Right ventricle myocardium superior (tissue), 1 donor: ENCODE measurements at regions not wholly inside any gene's neighbourhood (a gene's known extent, or its start where the extent isn't known, plus 50 kb on each side); places are given as distances from the start of the nearest gene placed in this dataset.
"Not testable (repeated sequence)": the region's sequence is repeated elsewhere in the genome, so short reads cannot be mapped to it uniquely, and the experiment has no call there.

Experiments used
- ATAC-seq: fragments of 200-7000 bp; cut with Tn5 transposase; one replicate; pipeline ENCODE4 v1.9.1; 2020; ENCODE audit warnings: mild to moderate bottlenecking; ENCODE audit not compliant: poor library complexity
- DNase-seq: peaks from one replicate; pipeline ENCODE4 v3.0.0-alpha.2; 2020
- intact Hi-C: fragments of 100-400 bp; cut with DNase I; formaldehyde crosslinking; loops from one replicate; pipeline ENCODE4 v1.11.2; 2022
- donor health status: DM: no; HTN: yes; CAD: no; lungs with severe emphysema.

GRCh38 chr7:149930374-149931068, 56.8 kb downstream of the ATP6V0E2 start:
- intact Hi-C loops, DNase-seq: not testable (repeated sequence)
- peak; percentile 81 for ATAC-seq

GRCh38 chr7:149933776-149934175, 60.0 kb downstream of the ATP6V0E2 start:
- intact Hi-C loops: not testable (repeated sequence)

DNA sequence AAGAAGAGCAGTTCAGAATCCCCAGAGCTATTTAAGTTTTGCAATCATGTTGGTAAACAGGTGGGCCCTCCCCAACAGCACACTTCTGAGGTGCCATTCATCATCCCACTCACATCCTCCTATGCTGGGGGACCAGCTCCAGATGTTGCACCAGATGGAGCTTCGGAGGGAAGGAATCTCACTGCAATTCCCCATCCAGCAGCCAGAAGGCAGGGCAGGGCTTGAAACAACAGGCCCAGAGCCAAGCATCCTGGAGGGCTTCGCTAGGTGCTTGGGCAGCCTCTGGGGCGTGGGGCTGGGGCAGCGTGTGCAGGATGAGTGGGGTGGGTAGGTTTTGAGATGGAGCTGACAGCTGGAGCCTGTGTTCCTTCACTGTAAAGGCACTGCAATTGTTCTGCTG, 73.6 kb downstream of the ATP6V0E2 start:
- DNase-seq, ATAC-seq, intact Hi-C loops: not testable (repeated sequence)

More at GRCh38 chr7:149933776-149934175, 60.0 kb downstream of the ATP6V0E2 start:
- DNase-seq, ATAC-seq: not testable (repeated sequence)

DNA sequence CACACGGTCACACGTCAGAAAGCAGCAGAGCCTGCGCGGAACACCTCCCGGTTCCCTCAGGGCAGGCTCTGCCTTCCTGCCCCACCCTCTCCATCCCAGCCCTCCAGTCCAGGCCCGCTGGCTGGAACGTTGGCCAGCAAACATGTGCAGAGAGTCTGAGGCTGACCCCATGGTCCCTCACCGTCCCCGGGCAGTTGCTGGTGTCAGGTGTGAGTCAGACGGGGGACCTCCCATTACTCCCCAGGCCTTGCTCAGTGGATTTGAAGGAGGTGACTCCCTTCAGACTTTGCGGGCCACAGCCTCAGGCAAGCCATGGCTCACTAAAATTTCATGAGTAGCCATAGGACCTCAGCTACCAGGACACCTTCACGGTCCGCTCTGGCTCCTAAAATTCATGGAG, 74.7 kb downstream of the ATP6V0E2 start:
- ATAC-seq, DNase-seq, intact Hi-C loops: not testable (repeated sequence)

DNA sequence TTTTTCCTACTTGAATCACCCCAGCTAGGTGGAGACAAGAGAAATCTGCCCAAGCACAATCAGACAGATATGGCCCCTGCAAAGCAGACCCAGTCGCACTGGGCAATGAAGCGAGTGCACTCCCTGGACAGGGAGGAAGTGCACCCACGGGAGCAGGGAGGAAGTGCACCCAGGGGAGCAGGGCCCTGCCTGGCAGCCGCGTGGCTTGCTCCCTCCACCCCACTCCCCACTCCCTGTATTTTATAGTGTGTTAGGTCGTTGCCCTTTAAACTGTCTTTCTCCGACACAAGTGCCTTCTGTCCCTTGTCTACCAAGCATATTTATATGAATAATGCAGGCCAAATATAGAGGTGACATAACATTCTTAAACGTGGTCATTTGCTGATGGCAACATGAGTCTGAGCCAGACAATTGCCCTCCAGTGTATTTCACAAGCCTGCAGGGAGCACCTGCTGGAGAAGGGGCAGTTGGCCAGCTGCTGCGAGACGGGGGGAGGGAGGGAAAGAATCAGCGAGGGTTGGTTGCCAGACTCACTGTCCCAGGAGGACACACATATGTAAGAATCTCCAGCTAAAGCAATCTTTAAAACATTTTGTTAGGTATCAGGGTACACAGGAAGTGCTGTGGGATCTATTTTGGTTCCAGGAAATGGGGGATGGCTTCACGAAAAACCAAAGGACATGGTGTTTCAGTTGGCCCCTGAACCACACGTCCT, 76.3 kb downstream of the ATP6V0E2 start:
- not testable (repeated sequence) for DNase-seq
- peak; percentile 56 for ATAC-seq

GRCh38 chr7:149950578-149950924, 76.8 kb downstream of the ATP6V0E2 start:
- DNase-seq, ATAC-seq, intact Hi-C loops: not testable (repeated sequence)

More for the DNA sequence above, 76.3 kb downstream of the ATP6V0E2 start:
- intact Hi-C loops: not testable (repeated sequence)

DNA sequence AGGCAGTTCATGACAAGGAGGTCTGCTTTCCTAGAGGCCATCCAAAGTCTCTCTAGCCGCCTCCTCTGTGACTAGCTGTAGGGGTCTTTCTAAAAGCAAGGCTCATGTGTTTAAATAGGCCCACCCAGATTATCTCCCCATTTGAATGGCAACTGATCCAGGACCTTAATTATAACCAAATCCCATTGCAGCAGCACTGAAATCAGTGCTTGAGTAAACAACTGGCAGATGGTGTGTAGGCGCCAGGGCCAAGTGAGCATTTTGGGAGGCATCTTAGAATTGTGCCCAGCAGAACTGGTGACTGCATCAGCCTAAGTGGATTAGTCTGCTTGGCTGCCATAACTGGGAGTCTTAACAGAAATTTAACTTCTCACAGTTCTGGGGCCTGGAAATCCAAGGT, 77.8 kb downstream of the ATP6V0E2 start:
- ATAC-seq, intact Hi-C loops, DNase-seq: not testable (repeated sequence)

- DNase-seq, intact Hi-C loops, ATAC-seq: not testable (repeated sequence)
Measured at GRCh38 chr7:149958880-149959279, 85.1 kb downstream of the ATP6V0E2 start.

DNA sequence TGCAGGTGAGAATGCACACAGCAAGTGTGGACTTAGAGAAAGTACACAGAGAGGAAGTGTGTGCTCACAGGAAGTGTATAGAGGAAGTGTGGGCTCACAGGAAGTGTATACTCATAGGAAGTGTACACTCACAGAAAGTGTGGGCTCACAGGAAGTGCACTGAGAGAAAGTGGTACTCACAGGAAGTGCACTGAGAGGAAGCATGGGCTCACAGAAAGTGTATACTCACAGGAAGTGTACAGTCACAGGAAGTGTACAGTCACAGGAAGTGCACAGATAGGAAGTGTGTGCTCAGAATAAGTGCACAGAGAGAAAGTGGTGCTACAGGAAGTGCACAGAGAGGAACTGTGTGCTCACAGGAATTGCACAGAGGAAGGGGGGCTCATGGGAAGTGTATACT, 87.1 kb downstream of the ATP6V0E2 start:
- DNase-seq, ATAC-seq, intact Hi-C loops: not testable (repeated sequence)

- intact Hi-C loops, ATAC-seq, DNase-seq: not testable (repeated sequence)
Measured at GRCh38 chr7:149961878-149962277, 88.1 kb downstream of the ATP6V0E2 start.

GRCh38 chr7:149962685-149963319, 89.0 kb downstream of the ATP6V0E2 start:
- DNase-seq, intact Hi-C loops: not testable (repeated sequence)
- ATAC-seq: peak; percentile 52

DNA sequence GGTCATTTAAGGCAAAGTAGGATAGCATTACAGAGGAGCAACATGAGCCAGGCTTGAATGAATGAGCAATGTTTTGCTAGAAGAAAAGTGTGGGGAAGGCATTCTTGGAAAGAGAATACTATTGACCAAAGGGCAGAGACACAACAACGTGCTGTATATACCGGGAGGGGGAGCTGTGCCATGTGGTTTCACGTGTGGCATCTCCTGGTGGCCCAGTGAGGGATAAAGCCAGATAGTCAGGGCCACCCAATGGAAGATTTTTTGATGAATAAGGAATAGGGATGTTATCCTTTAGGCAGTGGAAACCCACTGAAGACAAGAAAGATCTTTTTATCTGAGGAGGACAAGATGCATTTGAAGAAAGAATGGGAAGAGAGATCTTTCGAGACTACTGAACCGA, 90.2 kb downstream of the ATP6V0E2 start:
- ATAC-seq, intact Hi-C loops: not testable (repeated sequence)

GRCh38 chr7:149966444-149966843, 92.7 kb downstream of the ATP6V0E2 start:
- ATAC-seq, intact Hi-C loops, DNase-seq: not testable (repeated sequence)

More for the DNA sequence above, 90.2 kb downstream of the ATP6V0E2 start:
- not testable (repeated sequence) for DNase-seq

GRCh38 chr7:149972977-149973376, 99.2 kb downstream of the ATP6V0E2 start:
- DNase-seq, intact Hi-C loops, ATAC-seq: not testable (repeated sequence)

- DNase-seq, ATAC-seq, intact Hi-C loops: not testable (repeated sequence)
Measured at GRCh38 chr7:149973681-149974080, 99.9 kb downstream of the ATP6V0E2 start.

- DNase-seq, intact Hi-C loops, ATAC-seq: not testable (repeated sequence)
Measured at GRCh38 chr7:149975608-149976007, 101.8 kb downstream of the ATP6V0E2 start.

DNA sequence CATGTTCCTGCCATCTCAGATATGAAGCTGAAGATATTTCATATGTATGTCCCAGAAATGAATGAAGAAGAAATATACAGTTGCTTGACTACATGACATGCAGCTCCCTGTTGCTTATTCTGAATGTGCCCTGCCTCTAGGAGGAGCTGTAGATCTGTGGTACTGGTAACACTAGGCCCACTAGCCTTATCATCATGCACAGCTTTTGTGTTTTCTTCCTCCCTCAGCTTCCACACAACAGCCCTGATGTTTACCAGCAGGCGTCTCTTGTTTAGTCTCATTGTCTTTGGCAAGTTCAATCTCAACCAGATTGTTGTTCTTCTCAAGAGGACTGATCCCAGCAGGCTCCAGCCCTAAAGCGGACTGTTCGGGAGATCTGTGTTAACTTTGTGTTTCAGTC, 104.8 kb downstream of the ATP6V0E2 start:
- DNase-seq, intact Hi-C loops, ATAC-seq: not testable (repeated sequence)

DNA sequence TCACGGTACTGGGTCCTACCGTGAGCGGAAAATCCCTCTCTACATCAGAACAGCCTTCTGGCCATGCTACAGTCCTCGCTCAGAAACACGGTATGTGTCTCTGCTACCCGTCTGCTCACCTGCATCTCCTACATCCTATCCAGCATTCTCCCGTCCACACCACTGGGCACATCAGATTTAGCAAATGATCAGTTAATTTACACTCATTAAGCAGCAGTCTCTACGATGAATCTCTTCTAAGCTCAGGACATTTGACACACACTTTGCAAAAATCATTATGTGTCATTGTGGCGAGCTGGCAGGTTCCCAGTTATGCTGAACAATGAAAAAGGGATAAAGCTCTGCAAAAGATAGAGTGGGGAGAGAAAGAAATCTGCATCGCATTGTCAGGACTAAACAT, 105.2 kb downstream of the ATP6V0E2 start:
- DNase-seq, ATAC-seq, intact Hi-C loops: not testable (repeated sequence)

DNA sequence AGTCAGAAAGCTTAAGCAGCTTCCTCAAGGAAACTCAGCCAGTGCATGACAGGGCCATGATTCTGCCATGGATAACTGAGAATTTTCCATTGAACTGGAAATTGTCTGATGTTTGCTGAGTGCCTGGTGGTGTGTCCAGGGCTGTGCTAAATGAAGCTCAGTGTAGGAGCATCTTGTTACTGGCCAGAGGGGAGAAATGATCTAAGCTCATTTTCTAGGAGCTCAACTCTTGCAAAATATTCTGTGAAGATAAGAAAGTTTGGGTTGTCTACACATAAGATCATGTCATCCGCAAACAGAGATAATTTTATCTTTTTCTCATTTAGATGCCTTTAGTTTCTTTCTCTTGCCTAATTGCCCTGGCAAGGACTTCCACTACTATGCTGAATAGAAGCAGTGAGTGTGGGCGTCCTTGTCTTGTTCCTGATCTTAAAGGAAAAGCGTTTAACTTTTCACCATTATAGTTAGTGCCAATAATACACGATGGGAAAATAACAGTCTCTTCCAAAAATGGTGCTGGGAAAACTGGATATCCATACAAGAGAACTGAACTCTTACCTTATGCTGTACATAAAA, 108.9 kb downstream of the ATP6V0E2 start:
- ATAC-seq: peak; percentile 49

More for the DNA sequence above, 108.9 kb downstream of the ATP6V0E2 start:
- intact Hi-C loops, DNase-seq: not testable (repeated sequence)
